Aorta (tissue), 5 donors: ENCODE measurements at regions not wholly inside any gene's neighbourhood (a gene's known extent, or its start where the extent isn't known, plus 50 kb on each side); places are given as distances from the start of the nearest gene placed in this dataset.
"Not testable (repeated sequence)": the region's sequence is repeated elsewhere in the genome, so short reads cannot be mapped to it uniquely, and the experiment has no call there.

ENCODE experiments used
- ATAC-seq: fragments of 200-7000 bp; cut with Tn5 transposase; one replicate; pipeline ENCODE4 v1.9.1; 2022; ENCODE audit warnings: moderate library complexity; ENCODE audit not compliant: low FRiP score
- DNase-seq, 2 donors: peaks; one replicate each; pipeline ENCODE4 v3.0.0-alpha.2; 2020
- H3K27ac ChIP-seq, 2 donors: one replicate each; pipeline ENCODE4 v1.5.1; 2013; ENCODE audit warnings: low read length in 2 of 2, mild to moderate bottlenecking in 2 of 2, moderate library complexity in 2 of 2, control low read depth in 1 of 2, inconsistent platforms in 1 of 2, low read depth in 1 of 2
- H3K27me3 ChIP-seq, 2 donors: one replicate each; pipeline ENCODE4 v1.6.1; 2013; ENCODE audit warnings: control low read depth in 1 of 2, low read length in 1 of 2, mild to moderate bottlenecking in 1 of 2, moderate library complexity in 1 of 2; ENCODE audit not compliant: insufficient read depth in 2 of 2, control insufficient read depth in 1 of 2
- H3K36me3 ChIP-seq, 2 donors: one replicate each; pipeline ENCODE4 v1.6.1; 2013; ENCODE audit warnings: control low read depth in 1 of 2, low read length in 1 of 2, mild to moderate bottlenecking in 1 of 2; ENCODE audit not compliant: insufficient read depth in 2 of 2, control insufficient read depth in 1 of 2
- H3K4me1 ChIP-seq, 2 donors: one replicate each; pipeline ENCODE4 v1.6.1; 2013; ENCODE audit warnings: low read length in 2 of 2, control low read depth in 1 of 2, mild to moderate bottlenecking in 1 of 2, moderate library complexity in 1 of 2; ENCODE audit not compliant: insufficient read depth in 2 of 2, control insufficient read depth in 1 of 2
- H3K4me3 ChIP-seq, 2 donors: one replicate each; pipeline ENCODE4 v1.5.1; 2013; ENCODE audit warnings: low read length in 2 of 2, control low read depth in 1 of 2, mild to moderate bottlenecking in 1 of 2
- H3K9me3 ChIP-seq: one replicate; pipeline ENCODE4 v1.6.1; 2013; ENCODE audit warnings: mild to moderate bottlenecking, low read length; ENCODE audit not compliant: control insufficient read depth
- WGBS, 2 donors: extraction: QIAGEN DNeasy Blood & Tissue Kit; methylation state at CpG; one replicate each; pipeline ENCODE4 v1.1.7; 2013; 5-methylcytosine and 5-hydroxymethylcytosine counted together
- intact Hi-C, 2 donors: fragments of 100-400 bp; cut with DNase I; formaldehyde crosslinking; loops; one replicate each; pipeline versions ENCODE4 v1.14.2 to v1.15.0; 2022
- donor health status: healthy with polysubstance abuse.
- donor health status: Bipolar disorder and iron deficiency.
- donor health status: DM: no; HTN: no; CAD: no.
- donor health status: DM: no; HTN: no; CAD: no.
- donor health status: DM: yes; HTN: yes; CAD: no.

DNA sequence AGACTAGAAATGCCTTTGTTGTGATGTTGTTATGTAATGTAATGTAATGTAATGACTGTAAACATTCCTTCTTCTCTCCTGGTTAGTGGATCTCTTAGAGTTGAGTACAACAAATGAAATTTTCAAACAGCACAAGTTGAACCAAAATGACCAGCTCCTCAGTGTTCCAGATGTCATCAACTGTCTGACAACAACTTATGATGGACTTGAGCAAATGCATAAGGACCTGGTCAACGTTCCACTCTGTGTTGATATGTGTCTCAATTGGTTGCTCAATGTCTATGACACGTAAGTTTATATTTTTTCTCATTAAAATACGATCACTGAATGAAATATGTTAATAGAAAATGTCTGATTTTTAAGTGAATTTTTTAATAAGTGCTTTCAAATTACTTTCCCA, 496.7 kb downstream of the UTRN start:
- ATAC-seq (no peak), DNase-seq (no peak)
- no peak overlapping the region for H3K27ac ChIP-seq
- no peaks in the 10 kb centered on the region for H3K9me3 ChIP-seq
- H3K4me1 ChIP-seq: peaks cover 0 to 2% of the 10 kb centered on the region in 2 donors
- 85 to 87% methylated on average over 3 of the region's 3 CpGs for WGBS, 2 donors
- no peak overlapping the region for H3K4me3 ChIP-seq
- H3K36me3 ChIP-seq: no peaks in the 10 kb centered on the region
- intact Hi-C loops: no loop called here
- no peaks in the 10 kb centered on the region for H3K27me3 ChIP-seq

DNA sequence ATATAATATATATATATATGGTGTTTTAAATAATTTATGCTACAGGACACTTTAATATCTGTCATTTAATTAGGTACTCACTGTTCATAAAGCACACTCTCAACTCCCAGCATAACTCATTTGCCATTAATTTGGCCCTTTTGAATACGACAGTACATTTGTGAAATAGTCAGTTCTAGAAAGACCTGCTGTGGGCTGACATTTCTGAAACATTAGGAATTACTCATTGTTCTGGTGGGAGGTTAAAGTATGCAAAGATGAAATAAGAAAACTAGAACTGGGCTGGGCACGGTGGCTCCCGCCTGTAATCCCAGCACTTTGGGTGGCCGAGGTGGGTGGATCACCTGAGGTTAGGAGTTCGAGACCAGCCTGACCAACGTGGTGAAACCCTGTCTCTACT, 497.5 kb downstream of the UTRN start:
- no peak overlapping the region for H3K27ac ChIP-seq
- no peak overlapping the region for H3K4me3 ChIP-seq
- H3K4me1 ChIP-seq: peaks cover 0 to 2% of the 10 kb centered on the region in 2 donors
- ATAC-seq: no peak
- no peaks in the 10 kb centered on the region for H3K27me3 ChIP-seq
- WGBS, 2 donors: 95 to 97% methylated on average over 6 of the region's 6 CpGs
- no peaks in the 10 kb centered on the region for H3K9me3 ChIP-seq
- DNase-seq: no peak
- intact Hi-C loops: no loop called here
- H3K36me3 ChIP-seq: no peaks in the 10 kb centered on the region

DNA sequence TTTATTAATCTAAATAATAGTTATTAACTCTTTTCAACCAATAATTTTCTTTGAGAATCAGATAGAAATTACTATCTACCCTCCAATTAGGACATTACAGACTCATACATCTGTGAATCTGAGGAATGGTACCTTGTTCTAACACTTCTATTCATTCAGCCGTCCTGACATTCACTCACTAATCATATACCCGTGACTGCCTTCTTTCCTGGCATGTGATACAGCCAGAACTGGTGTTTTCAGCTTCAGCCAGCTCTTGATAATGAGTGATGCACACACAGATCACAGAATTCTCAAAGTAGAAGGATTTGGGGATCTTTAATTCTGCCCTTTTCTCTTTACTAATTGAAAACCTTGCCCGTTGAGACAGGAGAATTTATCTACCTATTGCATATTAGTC, 499.9 kb downstream of the UTRN start:
- 65 to 74% methylated on average over 3 of the region's 3 CpGs for WGBS, 2 donors
- intact Hi-C loops: no loop called here
- Histone ChIP-seq H3K27me3 (no peaks in the 10 kb centered on the region), H3K27ac (no peak overlapping the region), H3K4me3 (no peak overlapping the region), H3K4me1 (peaks cover 0 to 2% of the 10 kb centered on the region in 2 donors), H3K9me3 (no peaks in the 10 kb centered on the region), H3K36me3 (no peaks in the 10 kb centered on the region)
- DNase-seq (no peak), ATAC-seq (no peak)

DNA sequence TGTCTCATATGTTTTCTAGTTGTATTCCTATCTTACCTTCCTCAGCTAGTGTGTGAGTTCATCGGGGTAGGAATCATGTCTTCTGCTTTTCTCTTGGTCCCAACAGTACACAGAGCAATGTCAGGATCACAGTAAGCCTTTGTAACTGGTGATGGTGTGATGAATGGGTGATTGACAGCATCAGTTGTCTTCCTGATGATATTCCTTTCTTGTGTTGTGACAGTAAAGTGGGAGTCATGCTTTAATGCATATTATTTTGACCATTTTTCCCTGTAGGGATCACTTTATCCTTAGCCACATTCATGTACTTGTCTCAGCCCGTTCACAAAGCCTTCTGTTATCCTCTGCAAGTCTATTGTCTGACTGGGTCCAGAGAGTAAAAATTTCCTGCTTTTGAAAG, 501.7 kb downstream of the UTRN start:
- no peak for DNase-seq
- Histone ChIP-seq H3K36me3 (no peaks in the 10 kb centered on the region), H3K4me1 (peaks cover 0 to 2% of the 10 kb centered on the region in 2 donors), H3K9me3 (no peaks in the 10 kb centered on the region), H3K27me3 (no peaks in the 10 kb centered on the region), H3K4me3 (no peak overlapping the region), H3K27ac (no peak overlapping the region)
- no peak for ATAC-seq
- 93 to 96% methylated on average over 2 of the region's 2 CpGs for WGBS, 2 donors
- intact Hi-C loops: no loop called here

DNA sequence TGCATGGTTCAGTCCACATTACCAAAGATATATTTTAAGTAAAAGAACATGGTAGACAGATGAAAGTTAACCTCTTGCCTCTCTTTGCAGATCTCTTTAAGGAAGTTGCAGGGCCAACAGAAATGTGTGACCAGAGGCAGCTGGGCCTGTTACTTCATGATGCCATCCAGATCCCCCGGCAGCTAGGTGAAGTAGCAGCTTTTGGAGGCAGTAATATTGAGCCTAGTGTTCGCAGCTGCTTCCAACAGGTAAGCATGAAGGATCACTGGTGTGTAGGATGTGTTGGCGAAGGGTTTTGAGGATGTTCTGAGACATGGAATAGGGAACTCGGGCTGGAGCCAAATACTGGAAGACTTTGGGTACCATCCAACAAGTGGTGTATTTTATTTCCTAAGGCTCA, 508.6 kb downstream of the UTRN start:
- Histone ChIP-seq H3K27ac (no peak overlapping the region), H3K4me1 (no peaks in the 10 kb centered on the region), H3K27me3 (no peaks in the 10 kb centered on the region), H3K36me3 (peaks cover 0 to 3% of the 10 kb centered on the region in 2 donors), H3K4me3 (no peak overlapping the region), H3K9me3 (no peaks in the 10 kb centered on the region)
- DNase-seq (no peak), ATAC-seq (no peak)
- intact Hi-C loops: no loop called here
- 63 to 65% methylated on average over 4 of the region's 4 CpGs for WGBS, 2 donors

DNA sequence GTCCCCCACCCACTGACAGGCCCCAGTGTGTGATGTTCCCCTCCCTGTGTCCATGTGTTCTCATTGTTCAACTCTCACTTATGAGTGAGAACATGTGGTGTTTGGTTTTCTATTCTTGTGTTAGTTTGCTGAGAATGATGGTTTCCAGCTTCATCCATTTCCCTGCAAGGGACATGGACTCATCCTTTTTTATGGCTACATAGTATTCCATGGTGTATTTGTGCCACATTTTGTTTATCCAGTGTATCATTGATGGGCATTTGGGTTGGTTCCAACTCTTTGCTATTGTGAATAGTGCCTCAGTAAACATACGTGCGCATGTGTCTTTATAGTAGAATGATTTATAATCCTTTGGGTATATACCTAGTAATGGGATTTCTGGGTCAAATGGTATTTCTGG, 509.9 kb downstream of the UTRN start:
- H3K4me3 ChIP-seq, H3K4me1 ChIP-seq, H3K9me3 ChIP-seq, intact Hi-C loops, DNase-seq, H3K27ac ChIP-seq, H3K36me3 ChIP-seq, ATAC-seq, H3K27me3 ChIP-seq: not testable (repeated sequence)
- 97 to 100% methylated on average over 2 of the region's 2 CpGs for WGBS, 2 donors

DNA sequence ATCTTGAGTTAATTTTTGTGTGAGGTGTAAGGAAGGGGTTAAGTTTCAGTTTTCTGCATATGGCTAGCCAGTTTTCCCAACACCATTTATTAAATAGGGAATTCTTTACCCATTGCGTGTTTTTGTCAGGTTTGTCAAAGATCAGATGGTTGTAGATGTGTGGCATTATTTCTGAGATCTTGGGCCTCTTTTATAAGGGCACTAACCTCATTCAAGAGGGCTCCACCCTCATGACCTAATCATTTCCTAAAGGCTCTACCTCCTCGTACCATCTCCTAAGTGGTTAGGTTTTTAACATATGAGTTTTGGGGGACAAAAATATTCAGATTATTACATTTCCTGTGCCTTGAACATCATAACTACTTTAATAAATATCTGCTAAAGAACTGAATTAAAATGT, 510.9 kb downstream of the UTRN start:
- DNase-seq: no peak
- H3K9me3 ChIP-seq: no peaks in the 10 kb centered on the region
- H3K4me3 ChIP-seq: no peak overlapping the region
- WGBS, 2 donors: 95 to 99% methylated on average over 2 of the region's 2 CpGs
- ATAC-seq: no peak
- peaks cover 0 to 6% of the 10 kb centered on the region in 2 donors for H3K36me3 ChIP-seq
- intact Hi-C loops: no loop called here
- H3K4me1 ChIP-seq: no peaks in the 10 kb centered on the region
- H3K27ac ChIP-seq: no peak overlapping the region
- no peaks in the 10 kb centered on the region for H3K27me3 ChIP-seq

DNA sequence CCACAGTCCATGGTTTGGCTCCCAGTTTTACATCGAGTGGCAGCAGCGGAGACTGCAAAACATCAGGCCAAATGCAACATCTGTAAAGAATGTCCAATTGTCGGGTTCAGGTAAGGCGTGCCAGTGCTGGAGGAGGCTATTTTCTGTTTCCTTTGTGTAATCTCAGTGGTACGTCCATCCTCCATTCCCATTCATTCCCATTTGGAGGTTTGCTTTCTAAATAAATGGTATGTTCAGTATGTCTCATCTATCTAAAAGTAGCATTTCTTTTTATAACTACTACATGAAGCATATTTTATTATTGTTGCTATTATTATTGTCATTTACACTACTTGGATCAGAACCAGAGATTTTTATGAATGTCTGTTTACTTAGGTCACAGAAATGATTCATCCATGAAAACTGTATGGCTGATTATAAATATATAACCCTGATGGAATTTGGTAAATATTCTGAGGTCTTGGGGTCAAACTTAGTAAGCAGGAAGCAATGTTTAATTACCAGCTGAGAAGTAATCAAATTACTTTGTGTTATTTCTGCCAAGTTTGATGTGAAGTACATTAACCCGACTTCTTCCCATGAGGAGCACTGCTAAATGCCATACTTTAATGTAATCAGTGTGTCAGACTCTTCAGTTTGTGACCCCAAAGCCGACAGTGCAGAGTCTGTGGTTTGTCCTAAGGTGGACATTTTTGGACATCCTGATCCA, 512.9 kb downstream of the UTRN start:
- Histone ChIP-seq H3K9me3 (no peaks in the 10 kb centered on the region), H3K27ac (no peak overlapping the region), H3K4me1 (no peaks in the 10 kb centered on the region), H3K36me3 (peaks cover 0 to 6% of the 10 kb centered on the region in 2 donors), H3K27me3 (no peaks in the 10 kb centered on the region), H3K4me3 (no peak overlapping the region)
- no peak for DNase-seq
- 79 to 85% methylated on average over 7 of the region's 7 CpGs for WGBS, 2 donors
- ATAC-seq: no peak
- intact Hi-C loops: no loop called here

DNA sequence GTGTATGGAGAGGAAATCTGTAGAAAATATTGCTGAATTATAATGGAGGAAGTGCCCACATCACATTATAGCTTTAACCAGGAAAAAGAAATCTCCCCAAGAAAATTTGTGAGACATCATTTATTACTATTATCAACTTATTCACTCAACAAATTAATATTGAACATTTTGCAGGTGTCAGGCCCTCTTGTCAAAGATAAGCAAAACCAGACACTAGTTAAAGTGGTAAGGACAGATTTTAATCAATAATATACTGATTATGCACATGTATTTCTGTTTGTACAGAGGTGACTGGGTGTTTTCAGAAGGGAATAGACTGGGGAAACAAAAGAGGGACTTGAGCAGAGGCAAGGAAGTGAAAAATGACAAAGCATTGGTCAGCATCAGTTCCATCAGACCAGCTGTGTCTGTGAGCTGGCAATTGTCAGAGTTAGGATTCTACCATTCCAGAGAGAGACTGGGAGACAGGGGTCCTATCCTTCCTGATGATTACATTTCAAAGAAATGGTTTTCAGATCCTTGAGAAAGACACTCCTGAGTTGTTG, 519.2 kb downstream of the UTRN start:
- DNase-seq (no peak), ATAC-seq (no peak)
- Histone ChIP-seq H3K27me3 (no peaks in the 10 kb centered on the region), H3K4me1 (no peaks in the 10 kb centered on the region), H3K27ac (no peak overlapping the region), H3K4me3 (no peak overlapping the region), H3K9me3 (no peaks in the 10 kb centered on the region), H3K36me3 (no peaks in the 10 kb centered on the region)
- intact Hi-C loops: no loop called here
